ENCODE measurements at regions not wholly inside any gene's neighbourhood (a gene's known extent, or its start where the extent isn't known, plus 50 kb on each side); places are given as distances from the start of the nearest gene placed in this dataset.
"Not testable (repeated sequence)": the region's sequence is repeated elsewhere in the genome, so short reads cannot be mapped to it uniquely, and the experiment has no call there.

- DNase-seq (ENCODE audit: low spot score) = no peak
Observed at GRCh38 chr10:28391283-28391682, 88.4 kb upstream of the MPP7 start.

GRCh38 chr10:28393956-28394568 lies 91.2 kb upstream of the MPP7 start:
- DNase-seq (ENCODE audit: low spot score) = peak; percentile 69

GRCh38 chr10:28396331-28396730 lies 93.5 kb upstream of the MPP7 start:
- DNase-seq (ENCODE audit: low spot score) = no peak

GRCh38 chr10:28397229-28397628 lies 94.4 kb upstream of the MPP7 start:
- no peak for DNase-seq (ENCODE audit: low spot score)

- no peak for DNase-seq (ENCODE audit: low spot score)
Observed at GRCh38 chr10:28400176-28400575, 97.3 kb upstream of the MPP7 start.

GRCh38 chr10:28400681-28401080 lies 97.8 kb upstream of the MPP7 start:
- DNase-seq (ENCODE audit: low spot score) = no peak

- not testable (repeated sequence) for DNase-seq (ENCODE audit: low spot score)
Observed at GRCh38 chr10:28402611-28403073, 99.8 kb upstream of the MPP7 start.

GRCh38 chr10:28403090-28403489 lies 100.2 kb upstream of the MPP7 start:
- DNase-seq (ENCODE audit: low spot score) = no peak

- DNase-seq (ENCODE audit: low spot score) = no peak
Observed at GRCh38 chr10:28408237-28408777, 105.4 kb upstream of the MPP7 start.

GRCh38 chr10:28410420-28411135 lies 107.7 kb upstream of the MPP7 start:
- no peak for DNase-seq (ENCODE audit: low spot score)

- no peak for DNase-seq (ENCODE audit: low spot score)
Observed at GRCh38 chr10:28411136-28411460, 108.2 kb upstream of the MPP7 start.

GRCh38 chr10:28411648-28412047 lies 108.8 kb upstream of the MPP7 start:
- DNase-seq (ENCODE audit: low spot score) = no peak

GRCh38 chr10:28418069-28418468 lies 114.8 kb upstream of the WAC start:
- no peak for DNase-seq (ENCODE audit: low spot score)

- no peak for DNase-seq (ENCODE audit: low spot score)
Observed at GRCh38 chr10:28425422-28425821, 107.5 kb upstream of the WAC start.

- no peak for DNase-seq (ENCODE audit: low spot score)
Observed at GRCh38 chr10:28426392-28427159, 106.3 kb upstream of the WAC start.

GRCh38 chr10:28427376-28427775 lies 105.5 kb upstream of the WAC start:
- no peak for DNase-seq (ENCODE audit: low spot score)

- no peak for DNase-seq (ENCODE audit: low spot score)
Observed at GRCh38 chr10:28429045-28429444, 103.9 kb upstream of the WAC start.

- no peak for DNase-seq (ENCODE audit: low spot score)
Observed at GRCh38 chr10:28429573-28430216, 103.2 kb upstream of the WAC start.

GRCh38 chr10:28431139-28431538 lies 101.8 kb upstream of the WAC start:
- no peak for DNase-seq (ENCODE audit: low spot score)

GRCh38 chr10:28432210-28432676 lies 100.7 kb upstream of the WAC start:
- DNase-seq (ENCODE audit: low spot score) = peak; percentile 46

- DNase-seq (ENCODE audit: low spot score) = no peak
Observed at GRCh38 chr10:28434063-28434462, 98.9 kb upstream of the WAC start.

- no peak for DNase-seq (ENCODE audit: low spot score)
Observed at GRCh38 chr10:28442403-28442802, 90.5 kb upstream of the WAC start.
